Uterus (tissue), 3 donors: ENCODE measurements at regions not wholly inside any gene's neighbourhood (a gene's known extent, or its start where the extent isn't known, plus 50 kb on each side); places are given as distances from the start of the nearest gene placed in this dataset.

Experiments
- DNase-seq, 2 donors: peaks; one replicate each; pipeline ENCODE4 v3.0.0-alpha.2; 2019 to 2020
- H3K27ac ChIP-seq, 2 donors: fragments of 200-600 bp; sonication (generic); 1 replicate in 1 of 2; 2 replicates in 1 of 2; pipeline ENCODE4 v1.5.1; 2016 to 2018
- H3K27me3 ChIP-seq, 2 donors: fragments of 200-600 bp; sonication (generic); one replicate each; pipeline ENCODE4 v1.5.1; 2018 to 2019; ENCODE audit warnings: control low read depth in 1 of 2
- H3K36me3 ChIP-seq, 2 donors: fragments of 200-600 bp; sonication (generic); one replicate each; pipeline ENCODE4 v1.5.1; 2019; ENCODE audit warnings: control low read depth in 1 of 2
- H3K4me1 ChIP-seq, 2 donors: fragments of 200-600 bp; sonication (generic); one replicate each; pipeline ENCODE4 v1.5.1; 2018 to 2019; ENCODE audit warnings: control low read depth in 1 of 2
- H3K4me3 ChIP-seq, 2 donors: fragments of 200-600 bp; sonication (generic); 1 replicate in 1 of 2; 2 replicates in 1 of 2; pipeline ENCODE4 v1.5.1; 2018 to 2019; ENCODE audit warnings: mild to moderate bottlenecking in 1 of 2
- H3K9me3 ChIP-seq, 2 donors: fragments of 200-600 bp; sonication (generic); one replicate each; pipeline ENCODE4 v1.5.1; 2019; ENCODE audit warnings: control low read depth in 1 of 2
- POLR2A ChIP-seq, 2 donors: fragments of 450-650 bp; IDR thresholded peaks; one replicate each; pipeline ENCODE4 v1.6.1; 2016; ENCODE audit warnings: antibody characterized with exemption in 2 of 2, mild to moderate bottlenecking in 1 of 2, moderate library complexity in 1 of 2
- intact Hi-C: fragments of 100-400 bp; cut with DNase I; formaldehyde crosslinking; loops from one replicate; pipeline ENCODE4 v1.15.1; 2023; ENCODE audit warnings: low total_unique reads
- TF ChIP-seq, protein P1 (sequence below), 4 experiments: fragments of 200-600 bp in 2 of 4; fragments of 450-650 bp in 2 of 4; sonication (generic) in 2 of 4; IDR thresholded peaks; one replicate each; pipeline ENCODE4 v1.5.1; 2016 to 2019; ENCODE audit warnings: antibody characterized with exemption in 4 of 4, mild to moderate bottlenecking in 2 of 4, moderate library complexity in 1 of 4
- donor health status: DM: yes; HTN: yes; CAD: no.

DNA sequence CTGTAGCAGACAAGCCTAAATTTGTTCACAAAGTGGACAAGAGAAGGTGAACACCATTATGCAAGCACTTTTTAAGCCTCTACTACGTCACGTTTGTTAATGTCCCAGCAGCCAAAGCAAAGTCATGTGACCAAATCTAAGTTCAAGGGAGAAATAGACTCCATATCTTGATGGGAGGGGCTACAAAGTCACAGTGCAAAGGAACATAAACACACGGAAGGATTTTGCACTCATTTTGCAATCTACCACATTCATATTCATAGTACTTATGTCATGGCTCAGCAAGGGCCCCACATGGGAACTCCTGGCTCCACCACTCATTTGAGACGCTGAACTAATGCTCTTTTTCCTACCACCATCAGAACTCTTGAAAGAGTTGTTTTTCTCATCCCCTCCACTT is 139.0 kb upstream of the JADE1 start:
- Histone ChIP-seq H3K36me3 (no peaks in the 10 kb centered on the region), H3K9me3 (no peaks in the 10 kb centered on the region), H3K4me3 (no peak overlapping the region), H3K27ac (no peak overlapping the region), H3K27me3 (no peaks in the 10 kb centered on the region), H3K4me1 (no peaks in the 10 kb centered on the region)
- intact Hi-C loops: no loop called here
- no peak for TF ChIP-seq POLR2A (IDR thresholded peaks at IDR 0.05)
- TF ChIP-seq, protein P1, sequence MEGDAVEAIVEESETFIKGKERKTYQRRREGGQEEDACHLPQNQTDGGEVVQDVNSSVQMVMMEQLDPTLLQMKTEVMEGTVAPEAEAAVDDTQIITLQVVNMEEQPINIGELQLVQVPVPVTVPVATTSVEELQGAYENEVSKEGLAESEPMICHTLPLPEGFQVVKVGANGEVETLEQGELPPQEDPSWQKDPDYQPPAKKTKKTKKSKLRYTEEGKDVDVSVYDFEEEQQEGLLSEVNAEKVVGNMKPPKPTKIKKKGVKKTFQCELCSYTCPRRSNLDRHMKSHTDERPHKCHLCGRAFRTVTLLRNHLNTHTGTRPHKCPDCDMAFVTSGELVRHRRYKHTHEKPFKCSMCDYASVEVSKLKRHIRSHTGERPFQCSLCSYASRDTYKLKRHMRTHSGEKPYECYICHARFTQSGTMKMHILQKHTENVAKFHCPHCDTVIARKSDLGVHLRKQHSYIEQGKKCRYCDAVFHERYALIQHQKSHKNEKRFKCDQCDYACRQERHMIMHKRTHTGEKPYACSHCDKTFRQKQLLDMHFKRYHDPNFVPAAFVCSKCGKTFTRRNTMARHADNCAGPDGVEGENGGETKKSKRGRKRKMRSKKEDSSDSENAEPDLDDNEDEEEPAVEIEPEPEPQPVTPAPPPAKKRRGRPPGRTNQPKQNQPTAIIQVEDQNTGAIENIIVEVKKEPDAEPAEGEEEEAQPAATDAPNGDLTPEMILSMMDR (IDR thresholded peaks at IDR 0.05): no peak
- DNase-seq: no peak

DNA sequence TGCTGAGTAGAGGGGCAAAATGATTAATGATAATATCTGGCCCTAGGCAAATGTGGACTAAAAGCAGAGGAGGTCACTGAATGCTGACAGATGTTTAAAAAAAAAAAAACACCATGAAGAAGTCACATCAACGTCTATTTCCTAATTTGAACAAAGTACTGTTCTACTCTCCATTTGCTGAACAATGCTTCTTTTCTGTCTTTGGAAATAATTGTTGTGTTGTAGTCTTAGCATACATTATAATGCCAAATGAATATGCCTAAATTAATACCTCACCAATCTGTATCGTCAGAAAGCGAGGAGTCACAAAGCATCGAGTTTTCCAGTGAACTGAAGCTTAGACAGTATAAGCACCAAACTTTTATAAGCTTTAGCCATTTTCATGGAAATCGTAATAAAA is 140.9 kb upstream of the JADE1 start:
- DNase-seq: no peak
- Histone ChIP-seq H3K9me3 (no peaks in the 10 kb centered on the region), H3K36me3 (no peaks in the 10 kb centered on the region), H3K27ac (no peak overlapping the region), H3K27me3 (no peaks in the 10 kb centered on the region), H3K4me3 (no peak overlapping the region), H3K4me1 (no peaks in the 10 kb centered on the region)
- TF ChIP-seq, protein P1 (IDR thresholded peaks at IDR 0.05): no peak
- no peak for TF ChIP-seq POLR2A (IDR thresholded peaks at IDR 0.05)
- intact Hi-C loops: no loop called here

DNA sequence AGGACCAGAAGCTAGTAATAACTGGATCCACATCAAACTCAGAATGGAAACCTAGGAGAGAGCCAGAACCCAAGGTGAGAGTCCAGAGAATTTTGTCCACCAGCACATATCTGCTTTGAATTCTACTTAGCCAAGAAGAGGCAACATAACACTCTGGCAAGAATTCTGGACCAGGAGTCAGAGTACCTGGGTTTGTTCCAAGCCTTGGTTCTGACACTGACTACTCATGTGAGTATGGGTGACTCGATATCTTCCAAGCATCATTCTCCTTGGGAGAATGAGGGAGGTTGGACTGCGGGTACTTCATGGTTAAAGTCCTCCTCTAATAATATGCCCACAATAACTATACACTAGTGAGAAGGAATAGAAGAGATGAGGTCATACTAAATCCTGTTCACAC is 144.0 kb upstream of the JADE1 start:
- Histone ChIP-seq H3K4me1 (no peaks in the 10 kb centered on the region), H3K27me3 (no peaks in the 10 kb centered on the region), H3K9me3 (no peaks in the 10 kb centered on the region), H3K4me3 (no peak overlapping the region), H3K36me3 (no peaks in the 10 kb centered on the region), H3K27ac (no peak overlapping the region)
- no peak for DNase-seq
- intact Hi-C loops: no loop called here
- TF ChIP-seq POLR2A (IDR thresholded peaks at IDR 0.05): no peak
- TF ChIP-seq, protein P1 (IDR thresholded peaks at IDR 0.05): no peak

DNA sequence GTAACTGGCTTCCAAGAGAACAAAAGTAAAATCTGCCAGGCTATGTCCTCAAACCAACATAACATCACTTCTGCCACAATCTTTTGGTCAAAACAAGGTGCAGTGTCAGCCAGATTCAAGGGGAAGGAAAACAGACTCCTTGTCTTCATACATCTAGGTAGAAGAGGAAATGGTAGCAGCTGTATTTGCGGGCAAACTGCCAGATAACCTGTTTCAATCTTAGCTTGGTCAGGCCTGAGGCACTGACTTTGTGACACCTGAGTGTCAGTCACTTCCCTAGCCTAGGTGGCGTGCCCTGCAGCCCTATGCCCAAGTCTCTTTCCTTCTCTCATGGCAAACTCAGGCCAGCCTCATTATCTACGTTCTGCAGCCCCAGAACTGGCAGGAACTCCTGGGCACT is 146.2 kb upstream of the JADE1 start:
- no peak for DNase-seq
- Histone ChIP-seq H3K27ac (no peak overlapping the region), H3K27me3 (no peaks in the 10 kb centered on the region), H3K9me3 (no peaks in the 10 kb centered on the region), H3K36me3 (no peaks in the 10 kb centered on the region), H3K4me1 (peaks cover 0 to 7% of the 10 kb centered on the region in 2 donors), H3K4me3 (no peak overlapping the region)
- TF ChIP-seq, protein P1 (IDR thresholded peaks at IDR 0.05): no peak
- no peak for TF ChIP-seq POLR2A (IDR thresholded peaks at IDR 0.05)
- intact Hi-C loops: no loop called here

DNA sequence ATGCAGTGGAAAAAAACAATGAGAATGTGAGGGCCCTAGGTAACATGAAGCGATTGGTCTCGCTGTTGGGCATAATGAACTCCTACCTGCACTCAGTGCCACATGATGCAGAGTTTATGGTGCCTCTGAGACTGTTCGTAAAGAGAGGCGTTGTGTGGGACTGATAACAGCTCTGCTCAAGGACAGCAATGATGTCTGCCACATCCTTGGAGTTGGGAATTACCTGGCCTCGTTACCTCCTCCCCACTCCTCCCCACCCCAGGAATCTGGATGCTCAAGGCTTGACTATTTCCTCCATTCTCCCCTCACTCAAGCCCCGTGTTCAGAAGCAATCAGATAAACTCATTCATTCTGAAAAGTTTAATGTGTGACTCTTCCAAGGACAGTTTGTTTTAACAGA is 148.0 kb upstream of the JADE1 start:
- no peak for DNase-seq
- Histone ChIP-seq H3K36me3 (no peaks in the 10 kb centered on the region), H3K4me1 (peaks cover 0 to 7% of the 10 kb centered on the region in 2 donors), H3K27ac (peak overlapping the region; percentile 58 to 68), H3K9me3 (no peaks in the 10 kb centered on the region), H3K27me3 (no peaks in the 10 kb centered on the region), H3K4me3 (no peak overlapping the region)
- intact Hi-C loops: no loop called here
- TF ChIP-seq POLR2A (IDR thresholded peaks at IDR 0.05): no peak
